H1 (cell line): ENCODE measurements at regions not wholly inside any gene's neighbourhood (a gene's known extent, or its start where the extent isn't known, plus 50 kb on each side); places are given as distances from the start of the nearest gene placed in this dataset.

Source experiments
- CTCF ChIA-PET: fragments of 300-600 bp; sonication (Branson Sonifier 250); formaldehyde crosslinking; loops from one replicate; lab custom pipeline; 2021; ENCODE audit not compliant: partially characterized antibody; lab: Charles Lee
- POLR2A ChIA-PET: fragments of 300-600 bp; sonication (Branson Sonifier 250); formaldehyde crosslinking; loops from one replicate; lab custom pipeline; 2021; ENCODE audit warnings: inconsistent platforms; ENCODE audit not compliant: partially characterized antibody; lab: Charles Lee
- DNase-seq, 2 experiments: peaks; one replicate each; pipeline versions ENCODE4 v3.0.0 to v3.0.0-alpha.2; 2010 to 2022; ENCODE audit warnings: low spot score in 2 of 2, low read depth in 1 of 2, mixed read lengths in 1 of 2
- FAIRE-seq: peaks from 2 replicates; lab custom pipeline; 2011; peaks lifted over from hg19 to GRCh38; lab: Jason Lieb, UNC
- H2AFZ ChIP-seq: 2 replicates; pipeline ENCODE4 v1.8.1; 2012; ENCODE audit warnings: low read length, inconsistent platforms
- H2AK5ac ChIP-seq: 2 replicates; pipeline ENCODE4 v1.6.1; 2013; ENCODE audit warnings: low read depth, low read length
- H2BK120ac ChIP-seq: replicated peaks from 2 replicates; pipeline ENCODE3; 2013; ENCODE audit warnings: low read depth, low read length, inconsistent platforms
- H2BK12ac ChIP-seq: 2 replicates; pipeline ENCODE4 v1.6.1; 2013; ENCODE audit warnings: low read depth, low read length
- H2BK15ac ChIP-seq: 2 replicates; pipeline ENCODE4 v1.6.1; 2013; ENCODE audit warnings: low read length
- H2BK20ac ChIP-seq: 2 replicates; pipeline ENCODE4 v1.6.1; 2013; ENCODE audit warnings: low read length
- H2BK5ac ChIP-seq: 2 replicates; pipeline ENCODE4 v1.6.1; 2013; ENCODE audit warnings: low read depth, low read length
- H3K14ac ChIP-seq: 2 replicates; pipeline ENCODE4 v1.6.1; 2013; ENCODE audit warnings: inconsistent platforms; ENCODE audit not compliant: insufficient read length
- H3K18ac ChIP-seq: 2 replicates; pipeline ENCODE4 v1.6.1; 2013; ENCODE audit warnings: low read length; ENCODE audit errors: extremely low read depth
- H3K23ac ChIP-seq: 2 replicates; pipeline ENCODE4 v1.6.1; 2013; ENCODE audit warnings: inconsistent platforms; ENCODE audit not compliant: insufficient read length
- H3K23me2 ChIP-seq: 2 replicates; pipeline ENCODE4 v1.6.1; 2013; ENCODE audit warnings: low read depth, low read length
- H3K27ac ChIP-seq: 2 replicates; pipeline ENCODE4 v1.6.1; 2011; ENCODE audit warnings: low read depth, low read length, inconsistent platforms
- H3K27me3 ChIP-seq, 4 experiments: replicated peaks in 1 of 4; 1 replicate in 1 of 4; 2 replicates in 3 of 4; pipeline versions ENCODE4 v1.6.1 to v1.8.1; 2011 to 2013; ENCODE audit warnings: low read length in 3 of 4, mild to moderate bottlenecking in 3 of 4, inconsistent platforms in 2 of 4, mixed read lengths in 2 of 4, moderate library complexity in 1 of 4; ENCODE audit not compliant: control insufficient read depth in 3 of 4, insufficient read depth in 3 of 4; ENCODE audit errors: extremely low read depth in 1 of 4
- H3K36me3 ChIP-seq, 4 experiments: 2 replicates each; pipeline versions ENCODE4 v1.6.1 to v1.8.1; 2011 to 2013; ENCODE audit warnings: mild to moderate bottlenecking in 4 of 4, low read length in 3 of 4, moderate library complexity in 2 of 4, control low read depth in 1 of 4, inconsistent platforms in 1 of 4; ENCODE audit not compliant: insufficient read depth in 4 of 4, control insufficient read depth in 2 of 4
- H3K4ac ChIP-seq: replicated peaks from 2 replicates; pipeline ENCODE3; 2013; ENCODE audit warnings: low read length, low read depth, mixed read lengths, inconsistent platforms; ENCODE audit not compliant: insufficient read length
- H3K4me1 ChIP-seq, 4 experiments: replicated peaks in 1 of 4; 1 replicate in 1 of 4; 2 replicates in 3 of 4; pipeline versions ENCODE4 v1.6.1 to v1.8.1; 2011 to 2013; ENCODE audit warnings: low read length in 3 of 4, inconsistent platforms in 2 of 4, mixed read lengths in 1 of 4; ENCODE audit not compliant: insufficient read depth in 4 of 4, control insufficient read depth in 3 of 4
- H3K4me2 ChIP-seq, 2 experiments: 2 replicates each; pipeline versions ENCODE4 v1.6.1 to v1.8.1; 2011 to 2013; ENCODE audit warnings: low read depth in 2 of 2, low read length in 2 of 2, control low read depth in 1 of 2, inconsistent platforms in 1 of 2, mild to moderate bottlenecking in 1 of 2; ENCODE audit not compliant: insufficient read depth in 1 of 2
- H3K4me3 ChIP-seq, 4 experiments: fragments of 200-600, 300-600 bp in 1 of 4; sonication (generic), shearing (Covaris generic), sonication (Bioruptor Twin) in 1 of 4; 2 replicates each; pipeline versions ENCODE4 v1.5.1 to v1.8.1; 2011 to 2016; ENCODE audit warnings: low read length in 4 of 4, low read depth in 3 of 4, control low read depth in 2 of 4, inconsistent platforms in 2 of 4, mild to moderate bottlenecking in 2 of 4, mixed read lengths in 1 of 4, moderate library complexity in 1 of 4; ENCODE audit not compliant: insufficient read depth in 2 of 4; ENCODE audit errors: extremely low read depth in 1 of 4
- H3K56ac ChIP-seq: replicated peaks from 2 replicates; pipeline ENCODE3; 2013; ENCODE audit warnings: low read depth, mild to moderate bottlenecking, mixed read lengths, low read length, inconsistent platforms; ENCODE audit not compliant: insufficient read length
- H3K79me1 ChIP-seq: 2 replicates; pipeline ENCODE4 v1.6.1; 2013; ENCODE audit warnings: low read depth, low read length, control low read depth
- H3K79me2 ChIP-seq, 2 experiments: 2 replicates each; pipeline versions ENCODE4 v1.6.1 to v1.8.1; 2012 to 2013; ENCODE audit warnings: low read length in 2 of 2, mild to moderate bottlenecking in 2 of 2, inconsistent platforms in 1 of 2; ENCODE audit not compliant: insufficient read depth in 2 of 2, control insufficient read depth in 1 of 2
- H3K9ac ChIP-seq, 4 experiments: replicated peaks in 1 of 4; 1 replicate in 1 of 4; 2 replicates in 3 of 4; pipeline versions ENCODE4 v1.6.1 to v1.8.1; 2011 to 2013; ENCODE audit warnings: low read depth in 3 of 4, low read length in 3 of 4, control low read depth in 2 of 4, mild to moderate bottlenecking in 2 of 4, moderate library complexity in 2 of 4, inconsistent platforms in 1 of 4; ENCODE audit errors: extremely low read depth in 1 of 4
- H3K9me3 ChIP-seq, 2 experiments: 2 replicates each; pipeline versions ENCODE4 v1.6.1 to v1.8.1; 2012 to 2013; ENCODE audit warnings: mild to moderate bottlenecking in 2 of 2, moderate library complexity in 2 of 2, control low read depth in 1 of 2, inconsistent platforms in 1 of 2, low read depth in 1 of 2, low read length in 1 of 2, mixed read lengths in 1 of 2; ENCODE audit not compliant: insufficient read depth in 2 of 2
- H4K20me1 ChIP-seq, 2 experiments: replicated peaks in 1 of 2; 2 replicates each; pipeline versions ENCODE3 to v1.8.1; 2011 to 2013; ENCODE audit warnings: inconsistent platforms in 2 of 2, low read length in 2 of 2, mild to moderate bottlenecking in 1 of 2; ENCODE audit not compliant: insufficient read depth in 2 of 2, control insufficient read depth in 1 of 2
- H4K5ac ChIP-seq: 2 replicates; pipeline ENCODE4 v1.6.1; 2013; ENCODE audit warnings: low read length, low read depth, mixed read lengths, inconsistent platforms; ENCODE audit not compliant: insufficient read length
- H4K8ac ChIP-seq: 2 replicates; pipeline ENCODE4 v1.8.0; 2013; ENCODE audit warnings: mild to moderate bottlenecking, moderate library complexity, low read length, inconsistent platforms; ENCODE audit not compliant: insufficient read depth; ENCODE audit errors: extremely low read depth
- H4K91ac ChIP-seq: replicated peaks from 2 replicates; pipeline ENCODE3; 2013; ENCODE audit warnings: low read length, mixed read lengths, inconsistent platforms; ENCODE audit not compliant: insufficient read length
- CTCF ChIP-seq, 3 experiments: IDR thresholded peaks; 1 replicate in 2 of 3; 2 replicates in 1 of 3; pipeline versions ENCODE4 v1.5.1 to v1.6.1; 2011; ENCODE audit warnings: low read length in 3 of 3, mild to moderate bottlenecking in 3 of 3, inconsistent platforms in 2 of 3, low read depth in 1 of 3, moderate library complexity in 1 of 3; ENCODE audit not compliant: insufficient read depth in 1 of 3; ENCODE audit errors: control extremely low read depth in 1 of 3
- GTF2F1 ChIP-seq: IDR thresholded peaks from 2 replicates; pipeline ENCODE4 v1.6.1; 2012; ENCODE audit warnings: low read depth, low read length, improper control_type of control experiment, borderline replicate concordance
- POLR2A ChIP-seq, 2 experiments: IDR thresholded peaks; 1 replicate in 1 of 2; 2 replicates in 1 of 2; pipeline ENCODE4 v1.6.1; 2011; ENCODE audit warnings: low read depth in 2 of 2, low read length in 2 of 2, mild to moderate bottlenecking in 2 of 2; ENCODE audit errors: control extremely low read depth in 1 of 2
- POU5F1 ChIP-seq: IDR thresholded peaks from 2 replicates; pipeline ENCODE4 v1.6.1; 2011; ENCODE audit warnings: low read depth, mild to moderate bottlenecking, low read length, moderate library complexity
- SIX5 ChIP-seq: IDR thresholded peaks from 2 replicates; pipeline ENCODE4 v1.6.1; 2011; ENCODE audit warnings: mild to moderate bottlenecking, low read depth, low read length
- SP2 ChIP-seq: IDR thresholded peaks from 2 replicates; pipeline ENCODE4 v1.6.1; 2012; ENCODE audit warnings: mild to moderate bottlenecking, low read length, inconsistent platforms
- USF2 ChIP-seq: IDR thresholded peaks from 2 replicates; pipeline ENCODE4 v1.6.1; 2011; ENCODE audit warnings: low read length, improper control_type of control experiment
- ZNF274 ChIP-seq: IDR thresholded peaks from 2 replicates; pipeline ENCODE4 v1.7.0; 2012; ENCODE audit warnings: low read length, borderline replicate concordance; ENCODE audit errors: extremely low read depth
- WGBS, 2 experiments: shearing (Covaris generic) in 1 of 2; methylation state at CpG; one replicate each; pipeline versions ENCODE4 v1.1.6 to v1.1.7; 2013 to 2015; ENCODE audit warnings: low lambda C conversion rate in 2 of 2, mixed read lengths in 2 of 2, inconsistent platforms in 1 of 2, low coverage in 1 of 2, missing lambda C conversion rate in 1 of 2; ENCODE audit not compliant: insufficient replicate concordance in 2 of 2, insufficient coverage in 1 of 2, insufficient read length in 1 of 2; ENCODE audit errors: extremely low coverage in 1 of 2, missing lambda C conversion rate in 1 of 2; 5-methylcytosine and 5-hydroxymethylcytosine counted together

GRCh38 chr2:128685841-128686496 lies 367.3 kb upstream of the HS6ST1 start:
- DNase-seq (no peak), FAIRE-seq (no peak)
- H3K9ac ChIP-seq = no peak overlapping the region
- no peaks in the 10 kb centered on the region for H3K27me3 ChIP-seq
- no peaks in the 10 kb centered on the region for H3K36me3 ChIP-seq
- H4K5ac ChIP-seq = no peak overlapping the region
- H3K18ac ChIP-seq = no peak overlapping the region
- H2BK12ac ChIP-seq = no peak overlapping the region
- H3K23me2 ChIP-seq = no peaks in the 10 kb centered on the region
- H4K8ac ChIP-seq = no peak overlapping the region
- no peak overlapping the region for H3K4ac ChIP-seq
- no peak overlapping the region for H3K23ac ChIP-seq
- no peak overlapping the region for H2BK5ac ChIP-seq
- no peak overlapping the region for H3K4me2 ChIP-seq
- no peak overlapping the region for H4K91ac ChIP-seq
- H3K27ac ChIP-seq = no peak overlapping the region
- H3K14ac ChIP-seq = no peak overlapping the region
- no peaks in the 10 kb centered on the region for H3K79me2 ChIP-seq
- no peak overlapping the region for H2BK120ac ChIP-seq
- 94% methylated on average over 10 of the region's 10 CpGs; no CpG with 5 or more reads in 1 of the 2 experiments for WGBS, 2 experiments
- H2BK20ac ChIP-seq = no peak overlapping the region
- no peaks in the 10 kb centered on the region for H3K79me1 ChIP-seq
- POLR2A ChIA-PET = no interaction called here
- no peak overlapping the region for H2AK5ac ChIP-seq
- TF ChIP-seq POLR2A (IDR thresholded peaks at IDR 0.05; ENCODE audit: control extremely low read depth in 1 of 2, low read depth in 2 of 2, low read length in 2 of 2) (no peak), GTF2F1 (no peak), USF2 (no peak), SIX5 (no peak), ZNF274 (no peak), POU5F1 (no peak), SP2 (no peak), CTCF (IDR thresholded peaks at IDR 0.05; ENCODE audit: control extremely low read depth in 1 of 3, insufficient read depth in 1 of 3, low read depth in 1 of 3, low read length in 3 of 3) (no peak)
- no peaks in the 10 kb centered on the region for H4K20me1 ChIP-seq
- no peak overlapping the region for H2BK15ac ChIP-seq
- H3K56ac ChIP-seq = no peak overlapping the region
- CTCF ChIA-PET = interaction anchor here (0.5 to 1.5 kb wide), 3 partner anchors 11 to 1238 kb away, joined by 3 read pairs; no protein-coding TSS in a partner anchor
- H2AFZ ChIP-seq = no peak overlapping the region
- H3K4me3 ChIP-seq = no peak overlapping the region
- no peaks in the 10 kb centered on the region; a peak in 2 of 4 replicates for H3K9me3 ChIP-seq
- H3K4me1 ChIP-seq = peaks cover 0 to 7% (median 2%) of the 10 kb centered on the region in 4 experiments; a peak in 2 of 7 replicates
